Keratinocyte (primary cell): ENCODE measurements at regions not wholly inside any gene's neighbourhood (a gene's known extent, or its start where the extent isn't known, plus 50 kb on each side); places are given as distances from the start of the nearest gene placed in this dataset.

Source experiments
- DNase-seq: peaks from one replicate; pipeline ENCODE4 v3.0.0-alpha.2; 2011; ENCODE audit warnings: low read depth, missing footprints, low spot score
- FAIRE-seq: peaks from 2 replicates; lab custom pipeline; 2011; peaks lifted over from hg19 to GRCh38; lab: Jason Lieb, UNC
- H2AFZ ChIP-seq: 2 replicates; pipeline ENCODE4 v1.6.0; 2012; ENCODE audit warnings: low read length, control low read depth, inconsistent platforms; ENCODE audit not compliant: control insufficient read depth
- H3K27ac ChIP-seq: 2 replicates; pipeline ENCODE4 v1.5.1; 2011; ENCODE audit warnings: low read length; ENCODE audit not compliant: control insufficient read depth, insufficient read depth
- H3K27me3 ChIP-seq: 3 replicates; pipeline ENCODE4 v1.6.0; 2011; ENCODE audit warnings: low read length; ENCODE audit not compliant: control insufficient read depth, insufficient read depth; ENCODE audit errors: extremely low read depth
- H3K36me3 ChIP-seq, 2 experiments: 2 replicates in 1 of 2; 3 replicates in 1 of 2; pipeline ENCODE4 v1.5.1; 2011; ENCODE audit warnings: low read length in 2 of 2, mild to moderate bottlenecking in 1 of 2; ENCODE audit not compliant: control insufficient read depth in 2 of 2, insufficient read depth in 2 of 2; ENCODE audit errors: extremely low read depth in 1 of 2
- H3K4me1 ChIP-seq: 3 replicates; pipeline ENCODE4 v1.5.1; 2011; ENCODE audit warnings: low read length; ENCODE audit not compliant: control insufficient read depth, insufficient read depth; ENCODE audit errors: extremely low read depth
- H3K4me2 ChIP-seq: 3 replicates; pipeline ENCODE4 v1.6.0; 2011; ENCODE audit warnings: low read depth, low read length; ENCODE audit not compliant: control insufficient read depth, insufficient read depth; ENCODE audit errors: extremely low read depth
- H3K4me3 ChIP-seq, 3 experiments: fragments of 200-600 bp in 1 of 3; sonication (generic) in 1 of 3; 2 replicates in 2 of 3; 3 replicates in 1 of 3; pipeline ENCODE4 v1.5.1; 2011 to 2016; ENCODE audit warnings: low read length in 3 of 3, mild to moderate bottlenecking in 3 of 3, control low read depth in 2 of 3, inconsistent platforms in 1 of 3, low read depth in 1 of 3, mixed read lengths in 1 of 3, mixed run types in 1 of 3, moderate library complexity in 1 of 3; ENCODE audit not compliant: control insufficient read depth in 2 of 3, insufficient read depth in 2 of 3; ENCODE audit errors: extremely low read depth in 1 of 3
- H3K79me2 ChIP-seq: 2 replicates; pipeline ENCODE4 v1.6.0; 2012; ENCODE audit warnings: low read length; ENCODE audit not compliant: control insufficient read depth, insufficient read depth
- H3K9ac ChIP-seq: 3 replicates; pipeline ENCODE4 v1.6.0; 2011; ENCODE audit warnings: low read length; ENCODE audit not compliant: control insufficient read depth, insufficient read depth; ENCODE audit errors: extremely low read depth
- H3K9me1 ChIP-seq: 3 replicates; pipeline ENCODE4 v1.6.0; 2011; ENCODE audit warnings: low read length; ENCODE audit not compliant: control insufficient read depth, insufficient read depth; ENCODE audit errors: extremely low read depth
- H3K9me3 ChIP-seq: 2 replicates; pipeline ENCODE4 v1.5.1; 2012; ENCODE audit warnings: low read depth, low read length; ENCODE audit not compliant: control insufficient read depth
- H4K20me1 ChIP-seq: 3 replicates; pipeline ENCODE4 v1.6.0; 2011; ENCODE audit warnings: low read length; ENCODE audit not compliant: control insufficient read depth, insufficient read depth; ENCODE audit errors: extremely low read depth
- CTCF ChIP-seq, 3 experiments: IDR thresholded peaks in 1 of 3; conservative IDR thresholded peaks in 1 of 3; optimal IDR thresholded peaks in 1 of 3; 2 replicates in 2 of 3; 3 replicates in 1 of 3; pipeline versions ENCODE3 to v1.5.1; 2011; ENCODE audit warnings: low read length in 3 of 3, mild to moderate bottlenecking in 3 of 3, moderate library complexity in 2 of 3, control low read depth in 1 of 3, inconsistent platforms in 1 of 3; ENCODE audit not compliant: insufficient read depth in 2 of 3; ENCODE audit errors: extremely low read depth in 1 of 3
- EZH2 ChIP-seq: IDR thresholded peaks from one replicate; pipeline ENCODE4 v1.6.1; 2012; ENCODE audit warnings: inconsistent platforms, mild to moderate bottlenecking, low read length, moderate library complexity
- dilution Hi-C: fragments of 300-500 bp; cut with MboI; formaldehyde crosslinking; loops from one replicate; pipeline ENCODE4 v1.7.0; 2020; ENCODE audit warnings: low sequenced_read_pairs; ENCODE audit not compliant: extremely low pct_ligation_motif_present

- no peaks in the 10 kb centered on the region for H4K20me1 ChIP-seq
- FAIRE-seq (no peak), DNase-seq (no peak)
- no peaks in the 10 kb centered on the region for H3K9me1 ChIP-seq
- no peak overlapping the region for H3K4me2 ChIP-seq
- no peaks in the 10 kb centered on the region for H3K9me3 ChIP-seq
- H2AFZ ChIP-seq, result no peak overlapping the region
- no peaks in the 10 kb centered on the region for H3K79me2 ChIP-seq
- no peak overlapping the region for H3K9ac ChIP-seq
- H3K27me3 ChIP-seq, result no peaks in the 10 kb centered on the region
- H3K4me3 ChIP-seq, result no peak overlapping the region
- H3K4me1 ChIP-seq, result no peaks in the 10 kb centered on the region
- no peak overlapping the region for H3K27ac ChIP-seq
- dilution Hi-C loops, result no loop called here
- TF ChIP-seq EZH2 (no peak), CTCF (optimal IDR thresholded peaks at IDR 0.05 in 1 of 3, IDR thresholded peaks at IDR 0.05 in 1 of 3, conservative IDR thresholded peaks at IDR 0.05 in 1 of 3; ENCODE audit: extremely low read depth in 1 of 3, insufficient read depth in 2 of 3, low read length in 3 of 3) (no peak)
- H3K36me3 ChIP-seq, result no peaks in the 10 kb centered on the region
Observed at GRCh38 chr11:105232021-105232420, 92.5 kb upstream of the CARD18 start.

- peak; percentile 51 for FAIRE-seq
- H3K27ac ChIP-seq, result no peak overlapping the region
Observed at GRCh38 chr11:105230586-105230985, 91.0 kb upstream of the CARD18 start.

More at GRCh38 chr11:105230586-105230985, 91.0 kb upstream of the CARD18 start:
- Histone ChIP-seq H3K4me1 (no peaks in the 10 kb centered on the region), H2AFZ (no peak overlapping the region), H4K20me1 (no peaks in the 10 kb centered on the region), H3K4me3 (no peak overlapping the region), H3K4me2 (no peak overlapping the region), H3K9me1 (no peaks in the 10 kb centered on the region), H3K79me2 (no peaks in the 10 kb centered on the region), H3K9ac (no peak overlapping the region), H3K9me3 (no peaks in the 10 kb centered on the region), H3K36me3 (no peaks in the 10 kb centered on the region), H3K27me3 (no peaks in the 10 kb centered on the region)
- no peak for TF ChIP-seq EZH2
- no peak for TF ChIP-seq CTCF (optimal IDR thresholded peaks at IDR 0.05 in 1 of 3, IDR thresholded peaks at IDR 0.05 in 1 of 3, conservative IDR thresholded peaks at IDR 0.05 in 1 of 3; ENCODE audit: extremely low read depth in 1 of 3, insufficient read depth in 2 of 3, low read length in 3 of 3)
- DNase-seq, result no peak
- dilution Hi-C loops, result no loop called here
